CD4-positive, alpha-beta T cell (primary cell): ENCODE measurements at regions not wholly inside any gene's neighbourhood (a gene's known extent, or its start where the extent isn't known, plus 50 kb on each side); places are given as distances from the start of the nearest gene placed in this dataset.

Source experiments
- ATAC-seq: fragments of 200-7000 bp; cut with Tn5 transposase; one replicate; pipeline ENCODE4 v1.10.0; 2022; ENCODE audit warnings: mild to moderate bottlenecking; ENCODE audit not compliant: poor library complexity
- CTCF ChIA-PET: fragments of 350-600 bp; sonication (Branson Sonifier 250); formaldehyde crosslinking; loops from one replicate; lab custom pipeline; 2021; ENCODE audit warnings: antibody characterized with exemption, inconsistent platforms; lab: Charles Lee
- POLR2A ChIA-PET: fragments of 350-600 bp; sonication (Branson Sonifier 250); formaldehyde crosslinking; loops from one replicate; lab custom pipeline; 2021; ENCODE audit warnings: antibody characterized with exemption, inconsistent platforms; lab: Charles Lee
- DNase-seq, 14 experiments: peaks; one replicate each; pipeline ENCODE4 v3.0.0-alpha.2; 2013 to 2020; ENCODE audit warnings: mixed read lengths in 2 of 14
- H3K27ac ChIP-seq, 2 donors: one replicate each; pipeline versions ENCODE4 v1.5.1 to v1.7.0; 2013; ENCODE audit warnings: low read length in 2 of 2, low read depth in 1 of 2, mild to moderate bottlenecking in 1 of 2
- H3K27me3 ChIP-seq, 2 experiments: 1 replicate in 1 of 2; 2 replicates in 1 of 2; pipeline versions ENCODE4 v1.6.1 to v1.7.0; 2013; ENCODE audit warnings: low read length in 2 of 2, control low read depth in 1 of 2, mild to moderate bottlenecking in 1 of 2, moderate library complexity in 1 of 2; ENCODE audit not compliant: insufficient read depth in 2 of 2, control insufficient read depth in 1 of 2
- H3K36me3 ChIP-seq: one replicate; pipeline ENCODE4 v1.6.1; 2013; ENCODE audit warnings: low read length, control low read depth; ENCODE audit not compliant: insufficient read depth
- H3K4me1 ChIP-seq: one replicate; pipeline ENCODE4 v1.6.1; 2013; ENCODE audit warnings: low read length, control low read depth; ENCODE audit not compliant: insufficient read depth
- H3K4me3 ChIP-seq: one replicate; pipeline ENCODE4 v1.5.1; 2013; ENCODE audit warnings: mild to moderate bottlenecking, low read length, moderate library complexity
- H3K9me3 ChIP-seq, 2 experiments: 1 replicate in 1 of 2; 2 replicates in 1 of 2; pipeline versions ENCODE4 v1.6.1 to v1.7.0; 2013; ENCODE audit warnings: low read length in 2 of 2, mild to moderate bottlenecking in 2 of 2, control low read depth in 1 of 2, moderate library complexity in 1 of 2; ENCODE audit not compliant: control insufficient read depth in 1 of 2, insufficient read depth in 1 of 2
- H3K27ac Mint-ChIP-seq: one replicate; pipeline ENCODE4 v1.8.0; 2020; ENCODE audit warnings: mixed read lengths
- H3K27me3 Mint-ChIP-seq: one replicate; pipeline ENCODE4 v1.8.0; 2021; ENCODE audit warnings: mixed read lengths
- H3K36me3 Mint-ChIP-seq: one replicate; pipeline ENCODE4 v1.8.0; 2021; ENCODE audit warnings: low read depth, mixed read lengths
- H3K4me1 Mint-ChIP-seq: one replicate; pipeline ENCODE4 v1.8.0; 2021; ENCODE audit warnings: low read depth, mixed read lengths
- H3K4me3 Mint-ChIP-seq: one replicate; pipeline ENCODE4 v1.8.0; 2020; ENCODE audit warnings: mild to moderate bottlenecking, mixed read lengths
- H3K9me3 Mint-ChIP-seq: one replicate; pipeline ENCODE4 v1.8.0; 2020; ENCODE audit warnings: mixed read lengths
- CTCF ChIP-seq: fragments of 200-600 bp; IDR thresholded peaks from one replicate; pipeline ENCODE4 v1.8.0; 2022; ENCODE audit warnings: antibody characterized with exemption, mild to moderate bottlenecking
- intact Hi-C, 2 experiments: fragments of 100-400 bp; cut with DNase I in 1 of 2; cut with micrococcal nuclease in 1 of 2; formaldehyde crosslinking; loops; one replicate each; pipeline versions ENCODE4 v1.15.1 to v1.9.0; 2023 to 2025; cut with DNase I, micrococcal nuclease

- H3K27ac Mint-ChIP-seq = no peak overlapping the region
- POLR2A ChIA-PET = no interaction called here
- intact Hi-C loops = no loop called here
Observed at GRCh38 chr3:184460276-184460675, 80.4 kb downstream of the CHRD start.

GRCh38 chr3:184461219-184461618 lies 81.4 kb downstream of the CHRD start:
- H3K4me3 Mint-ChIP-seq = no peak overlapping the region

More at GRCh38 chr3:184460276-184460675, 80.4 kb downstream of the CHRD start:
- TF ChIP-seq CTCF = no peak
- no peaks in the 10 kb centered on the region for H3K4me1 Mint-ChIP-seq
- peaks cover 8% of the 10 kb centered on the region for H3K27me3 Mint-ChIP-seq
- H3K36me3 Mint-ChIP-seq = no peaks in the 10 kb centered on the region
- no peaks in the 10 kb centered on the region for H3K27me3 ChIP-seq
- no peaks in the 10 kb centered on the region for H3K9me3 Mint-ChIP-seq
- H3K9me3 ChIP-seq = no peaks in the 10 kb centered on the region
- H3K4me3 Mint-ChIP-seq = no peak overlapping the region
- H3K4me3 ChIP-seq = no peak overlapping the region
- H3K4me1 ChIP-seq = no peaks in the 10 kb centered on the region
- ATAC-seq (no peak), DNase-seq (no peak)
- CTCF ChIA-PET = no interaction called here
- no peaks in the 10 kb centered on the region for H3K36me3 ChIP-seq
- H3K27ac ChIP-seq = no peak overlapping the region

GRCh38 chr3:184465883-184466412 lies 86.1 kb downstream of the CHRD start:
- Mint-ChIP-seq H3K27me3 (peaks cover 27% of the 10 kb centered on the region), H3K4me1 (peaks cover 7% of the 10 kb centered on the region), H3K9me3 (no peaks in the 10 kb centered on the region), H3K36me3 (no peaks in the 10 kb centered on the region), H3K27ac (no peak overlapping the region), H3K4me3 (no peak overlapping the region)
- ATAC-seq = no peak
- no peak for TF ChIP-seq CTCF
- Histone ChIP-seq H3K27me3 (peaks cover 0 to 7% of the 10 kb centered on the region in 2 experiments), H3K9me3 (no peaks in the 10 kb centered on the region), H3K4me1 (no peaks in the 10 kb centered on the region), H3K36me3 (no peaks in the 10 kb centered on the region), H3K27ac (no peak overlapping the region), H3K4me3 (no peak overlapping the region)
- ChIA-PET CTCF (no interaction called here), POLR2A (no interaction called here)
- intact Hi-C loops = loop anchor here in 1 of 2 experiments (5.0 kb wide), 1 partner anchor 46 kb away; no protein-coding TSS in a partner anchor
- no peak for DNase-seq

More at GRCh38 chr3:184461219-184461618, 81.4 kb downstream of the CHRD start:
- Histone ChIP-seq H3K4me3 (no peak overlapping the region), H3K27ac (no peak overlapping the region), H3K27me3 (peaks cover 0 to 3% of the 10 kb centered on the region in 2 experiments), H3K9me3 (no peaks in the 10 kb centered on the region), H3K36me3 (no peaks in the 10 kb centered on the region), H3K4me1 (no peaks in the 10 kb centered on the region)
- H3K27me3 Mint-ChIP-seq = peaks cover 12% of the 10 kb centered on the region
- no peak for ATAC-seq
- TF ChIP-seq CTCF = no peak
- intact Hi-C loops = no loop called here
- no peaks in the 10 kb centered on the region for H3K9me3 Mint-ChIP-seq
- ChIA-PET CTCF (no interaction called here), POLR2A (no interaction called here)
- H3K4me1 Mint-ChIP-seq = no peaks in the 10 kb centered on the region
- no peak overlapping the region for H3K27ac Mint-ChIP-seq
- no peak for DNase-seq
- H3K36me3 Mint-ChIP-seq = no peaks in the 10 kb centered on the region
